Gastroesophageal sphincter (tissue), 3 donors: ENCODE measurements at regions not wholly inside any gene's neighbourhood (a gene's known extent, or its start where the extent isn't known, plus 50 kb on each side); places are given as distances from the start of the nearest gene placed in this dataset.

Experiments
- CTCF ChIP-seq, 4 experiments: fragments of 200-600 bp in 2 of 4; fragments of 450-650 bp in 2 of 4; sonication (generic) in 1 of 4; IDR thresholded peaks; one replicate each; pipeline ENCODE4 v1.5.1; 2017 to 2019; ENCODE audit warnings: antibody characterized with exemption in 4 of 4, mild to moderate bottlenecking in 2 of 4, moderate library complexity in 2 of 4
- EP300 ChIP-seq: sonication (generic); formaldehyde crosslinking; IDR thresholded peaks from one replicate; pipeline ENCODE4 v1.6.1; 2017; ENCODE audit warnings: antibody characterized with exemption, mild to moderate bottlenecking
- POLR2A ChIP-seq, 2 donors: fragments of 450-650 bp; IDR thresholded peaks; one replicate each; pipeline ENCODE4 v1.6.1; 2017; ENCODE audit warnings: antibody characterized with exemption in 2 of 2, mild to moderate bottlenecking in 2 of 2, moderate library complexity in 1 of 2
- POLR2AphosphoS5 ChIP-seq: sonication (generic); formaldehyde crosslinking; IDR thresholded peaks from one replicate; pipeline ENCODE4 v1.6.1; 2017; ENCODE audit warnings: antibody characterized with exemption

- TF ChIP-seq CTCF (IDR thresholded peaks at IDR 0.05) (no peak), POLR2A (IDR thresholded peaks at IDR 0.05) (no peak), EP300 (no peak), POLR2AphosphoS5 (no peak)
Observed at GRCh38 chr11:127632546-127632945, 632.0 kb upstream of the KIRREL3 start.
